Trophoblast cell (in vitro differentiated cells and primary cell): ENCODE measurements at regions not wholly inside any gene's neighbourhood (a gene's known extent, or its start where the extent isn't known, plus 50 kb on each side); places are given as distances from the start of the nearest gene placed in this dataset.

Experiments
- DNase-seq, 2 donors: peaks; one replicate each; pipeline ENCODE4 v3.0.0-alpha.2; 2016
- H2AFZ ChIP-seq: 2 replicates; pipeline ENCODE4 v1.6.1; 2013; ENCODE audit warnings: low read length, moderate library complexity, mild to moderate bottlenecking; ENCODE audit not compliant: insufficient read depth, poor library complexity
- H2AK5ac ChIP-seq: 2 replicates; pipeline ENCODE4 v1.6.1; 2013; ENCODE audit warnings: mild to moderate bottlenecking, low read length
- H2BK120ac ChIP-seq: 2 replicates; pipeline ENCODE4 v1.6.1; 2013; ENCODE audit warnings: low read length, mild to moderate bottlenecking, moderate library complexity; ENCODE audit not compliant: insufficient read depth, poor library complexity
- H2BK12ac ChIP-seq: 2 replicates; pipeline ENCODE4 v1.6.1; 2013; ENCODE audit warnings: mild to moderate bottlenecking, low read length, moderate library complexity
- H2BK5ac ChIP-seq: 2 replicates; pipeline ENCODE4 v1.6.1; 2013; ENCODE audit warnings: low read length, low read depth, moderate library complexity, mild to moderate bottlenecking; ENCODE audit not compliant: poor library complexity
- H3K14ac ChIP-seq: 2 replicates; pipeline ENCODE4 v1.6.1; 2013; ENCODE audit warnings: mild to moderate bottlenecking, low read length
- H3K18ac ChIP-seq: 2 replicates; pipeline ENCODE4 v1.6.1; 2013; ENCODE audit warnings: mild to moderate bottlenecking, low read length
- H3K23ac ChIP-seq: 2 replicates; pipeline ENCODE4 v1.6.1; 2013; ENCODE audit warnings: low read length
- H3K27ac ChIP-seq: 2 replicates; pipeline ENCODE4 v1.5.1; 2013; ENCODE audit warnings: low read depth, mild to moderate bottlenecking, inconsistent platforms, low read length, moderate library complexity
- H3K27me3 ChIP-seq: 2 replicates; pipeline ENCODE4 v1.6.1; 2013; ENCODE audit warnings: inconsistent platforms, mild to moderate bottlenecking, low read length, moderate library complexity; ENCODE audit not compliant: insufficient read depth
- H3K36me3 ChIP-seq, 2 experiments: 1 replicate in 1 of 2; 2 replicates in 1 of 2; pipeline ENCODE4 v1.6.1; 2013; ENCODE audit warnings: low read length in 2 of 2, mild to moderate bottlenecking in 2 of 2, moderate library complexity in 1 of 2; ENCODE audit not compliant: insufficient read depth in 2 of 2, control insufficient read depth in 1 of 2
- H3K4ac ChIP-seq: 2 replicates; pipeline ENCODE4 v1.6.1; 2013; ENCODE audit warnings: low read depth, mild to moderate bottlenecking, low read length, moderate library complexity
- H3K4me1 ChIP-seq, 2 experiments: 1 replicate in 1 of 2; 2 replicates in 1 of 2; pipeline ENCODE4 v1.6.1; 2013; ENCODE audit warnings: low read length in 2 of 2, mild to moderate bottlenecking in 2 of 2, moderate library complexity in 1 of 2; ENCODE audit not compliant: insufficient read depth in 2 of 2, control insufficient read depth in 1 of 2
- H3K4me2 ChIP-seq: 2 replicates; pipeline ENCODE4 v1.6.1; 2013; ENCODE audit warnings: inconsistent platforms, mild to moderate bottlenecking, low read length, moderate library complexity
- H3K4me3 ChIP-seq: 2 replicates; pipeline ENCODE4 v1.5.1; 2013; ENCODE audit warnings: mild to moderate bottlenecking, low read depth, low read length, inconsistent platforms
- H3K79me1 ChIP-seq: one replicate; pipeline ENCODE4 v1.6.1; 2013; ENCODE audit warnings: low read length
- H3K79me2 ChIP-seq: 2 replicates; pipeline ENCODE4 v1.6.1; 2013; ENCODE audit warnings: low read length, mild to moderate bottlenecking; ENCODE audit not compliant: control insufficient read depth, insufficient read depth, poor library complexity
- H3K9ac ChIP-seq: 2 replicates; pipeline ENCODE4 v1.6.1; 2013; ENCODE audit warnings: mild to moderate bottlenecking, low read length
- H3K9me3 ChIP-seq: 2 replicates; pipeline ENCODE4 v1.6.1; 2013; ENCODE audit warnings: low read depth, mild to moderate bottlenecking, control low read depth, inconsistent platforms, low read length; ENCODE audit not compliant: insufficient read depth
- H4K12ac ChIP-seq: 2 replicates; pipeline ENCODE4 v1.6.1; 2013; ENCODE audit warnings: low read depth, mild to moderate bottlenecking, low read length, moderate library complexity
- H4K8ac ChIP-seq: 2 replicates; pipeline ENCODE4 v1.6.1; 2013; ENCODE audit warnings: low read depth, mild to moderate bottlenecking, low read length, moderate library complexity
- H4K91ac ChIP-seq: one replicate; pipeline ENCODE4 v1.6.1; 2013; ENCODE audit warnings: low read depth, mild to moderate bottlenecking, low read length, moderate library complexity
- WGBS: extraction: QIAGEN DNeasy Blood & Tissue Kit; methylation state at CpG from one replicate; pipeline ENCODE4 v1.1.7; 2013; ENCODE audit warnings: missing lambda C conversion rate; ENCODE audit not compliant: insufficient read length, insufficient coverage; ENCODE audit errors: extremely low coverage; 5-methylcytosine and 5-hydroxymethylcytosine counted together

DNA sequence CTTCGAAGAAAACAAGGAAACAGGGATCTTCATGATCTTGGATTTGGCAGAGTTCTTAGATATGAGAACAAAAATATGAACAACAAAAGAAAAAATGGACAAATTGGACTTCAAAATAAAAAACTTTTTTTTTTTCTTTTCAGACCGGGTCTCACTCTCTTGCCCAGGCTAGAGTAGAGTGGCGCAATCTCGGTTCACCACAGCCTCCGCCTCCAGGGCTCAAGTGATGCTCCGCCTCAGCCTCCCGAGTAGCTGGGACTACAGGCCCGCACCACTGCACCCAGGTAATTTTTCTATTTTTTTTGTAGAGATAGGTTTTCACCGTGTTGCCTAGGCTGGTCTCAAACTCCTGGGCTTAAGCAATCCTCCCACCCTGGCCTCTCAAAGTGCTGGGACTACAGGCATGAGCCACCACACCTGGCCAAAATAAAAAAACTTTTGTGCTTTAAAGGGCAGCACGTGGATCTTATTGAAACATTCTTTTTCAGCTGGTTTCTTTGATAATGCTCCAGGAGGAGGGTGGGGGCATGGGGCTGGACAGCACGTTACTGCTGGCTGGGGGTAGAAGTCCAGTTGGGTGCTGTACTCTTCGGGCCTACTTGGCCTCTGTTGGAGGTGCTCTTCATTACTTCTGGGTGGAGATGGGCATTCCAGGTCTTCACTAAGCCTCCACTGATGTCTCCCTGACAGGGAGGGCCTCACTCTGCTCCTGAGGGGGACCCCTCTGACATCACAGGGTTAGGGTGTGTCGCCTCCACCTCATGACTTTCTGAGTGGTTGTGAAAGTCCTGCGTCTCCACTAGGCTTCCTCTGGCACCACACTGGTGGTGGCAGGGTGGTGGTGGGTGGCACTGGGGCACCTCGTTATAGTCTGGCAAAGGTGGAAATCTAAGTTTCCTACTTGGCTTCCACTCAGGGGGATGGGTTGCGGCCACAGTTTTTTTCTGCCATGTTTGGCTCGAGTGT lies 150.5 kb upstream of the XPO1 start:
- Histone ChIP-seq H2AK5ac (no peak overlapping the region), H4K12ac (no peak overlapping the region), H3K18ac (no peak overlapping the region)

GRCh38 chr2:61679096-61679495 lies 140.9 kb upstream of the XPO1 start:
- Histone ChIP-seq H3K4me2 (no peak overlapping the region), H4K91ac (no peak overlapping the region), H3K4ac (no peak overlapping the region), H2BK120ac (no peak overlapping the region), H4K8ac (no peak overlapping the region), H2BK12ac (no peak overlapping the region), H3K9ac (no peak overlapping the region), H2AFZ (no peak overlapping the region), H3K4me3 (no peak overlapping the region), H4K12ac (no peak overlapping the region), H3K23ac (no peak overlapping the region), H3K18ac (no peak overlapping the region), H3K14ac (no peak overlapping the region), H3K79me2 (no peaks in the 10 kb centered on the region), H3K27ac (no peak overlapping the region), H3K27me3 (no peaks in the 10 kb centered on the region), H3K9me3 (peaks cover 2% of the 10 kb centered on the region), H3K36me3 (no peaks in the 10 kb centered on the region), H2BK5ac (no peak overlapping the region), H3K4me1 (no peaks in the 10 kb centered on the region), H2AK5ac (no peak overlapping the region), H3K79me1 (no peaks in the 10 kb centered on the region)
- no CpG with 5 or more reads among the region's 5 CpGs for WGBS
- no peak for DNase-seq

More for the DNA sequence above, 150.5 kb upstream of the XPO1 start:
- Histone ChIP-seq H2BK120ac (no peak overlapping the region), H2BK12ac (no peak overlapping the region), H3K9me3 (no peaks in the 10 kb centered on the region), H2AFZ (no peak overlapping the region), H3K4me2 (no peak overlapping the region), H3K23ac (no peak overlapping the region), H3K79me2 (no peaks in the 10 kb centered on the region), H4K8ac (no peak overlapping the region), H3K14ac (no peak overlapping the region), H3K9ac (no peak overlapping the region), H3K4me3 (no peak overlapping the region), H4K91ac (no peak overlapping the region), H3K27me3 (no peaks in the 10 kb centered on the region), H3K4me1 (no peaks in the 10 kb centered on the region), H3K79me1 (no peaks in the 10 kb centered on the region), H2BK5ac (no peak overlapping the region), H3K4ac (no peak overlapping the region), H3K36me3 (no peaks in the 10 kb centered on the region), H3K27ac (no peak overlapping the region)
- DNase-seq = peak in 1 of 2 donors; percentile 9
- WGBS = no CpG with 5 or more reads among the region's 17 CpGs

DNA sequence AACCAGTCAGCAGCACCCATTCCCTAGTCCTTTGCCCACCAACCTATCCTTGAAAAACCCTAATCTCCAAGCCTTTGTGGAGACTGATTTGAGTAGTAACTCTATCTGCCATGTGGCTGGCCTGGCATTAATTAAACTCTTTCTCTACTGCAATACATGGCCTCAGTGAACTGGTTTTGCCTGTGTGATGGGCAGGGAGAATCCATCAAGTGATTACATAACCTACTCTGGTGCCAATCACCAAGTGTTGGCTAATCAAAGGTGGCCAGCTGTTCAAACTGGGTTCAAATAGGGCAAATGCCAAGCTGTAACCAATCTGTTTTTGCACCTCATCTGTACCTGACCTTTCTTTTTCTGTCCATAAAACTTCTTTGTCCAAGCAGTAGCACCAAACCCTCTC lies 139.8 kb upstream of the XPO1 start:
- Histone ChIP-seq H3K79me2 (no peaks in the 10 kb centered on the region), H3K36me3 (no peaks in the 10 kb centered on the region), H3K4me3 (no peak overlapping the region), H4K8ac (no peak overlapping the region), H3K18ac (no peak overlapping the region), H3K4me1 (no peaks in the 10 kb centered on the region), H3K14ac (no peak overlapping the region), H2AK5ac (no peak overlapping the region), H3K79me1 (no peaks in the 10 kb centered on the region), H2BK5ac (no peak overlapping the region), H2BK120ac (no peak overlapping the region), H2BK12ac (no peak overlapping the region), H3K9me3 (peaks cover 2% of the 10 kb centered on the region), H2AFZ (no peak overlapping the region), H3K27ac (no peak overlapping the region), H4K12ac (no peak overlapping the region), H3K9ac (no peak overlapping the region), H3K23ac (no peak overlapping the region), H4K91ac (no peak overlapping the region), H3K27me3 (no peaks in the 10 kb centered on the region), H3K4ac (no peak overlapping the region), H3K4me2 (no peak overlapping the region)
- DNase-seq = no peak

GRCh38 chr2:61677306-61677705 lies 139.2 kb upstream of the XPO1 start:
- no peak overlapping the region for H3K4ac ChIP-seq
- no peaks in the 10 kb centered on the region for H3K27me3 ChIP-seq
- no peak overlapping the region for H3K14ac ChIP-seq
- H3K4me3 ChIP-seq = no peak overlapping the region
- no CpG with 5 or more reads among the region's 1 CpG for WGBS
- no peak overlapping the region for H4K91ac ChIP-seq
- H3K18ac ChIP-seq = no peak overlapping the region
- no peak overlapping the region for H2AFZ ChIP-seq
- no peak overlapping the region for H2BK12ac ChIP-seq
- H4K8ac ChIP-seq = no peak overlapping the region
- H4K12ac ChIP-seq = no peak overlapping the region
- no peak overlapping the region for H3K23ac ChIP-seq
- H3K9me3 ChIP-seq = peaks cover 2% of the 10 kb centered on the region
- DNase-seq = no peak
- H3K4me1 ChIP-seq = no peaks in the 10 kb centered on the region
- H2AK5ac ChIP-seq = no peak overlapping the region
- no peak overlapping the region for H3K9ac ChIP-seq
- H3K79me1 ChIP-seq = no peaks in the 10 kb centered on the region
- H3K27ac ChIP-seq = no peak overlapping the region
- H3K36me3 ChIP-seq = no peaks in the 10 kb centered on the region
- H2BK5ac ChIP-seq = no peak overlapping the region
- H3K79me2 ChIP-seq = no peaks in the 10 kb centered on the region
- H3K4me2 ChIP-seq = no peak overlapping the region
- H2BK120ac ChIP-seq = no peak overlapping the region
